ENCODE measurements at regions not wholly inside any gene's neighbourhood (a gene's known extent, or its start where the extent isn't known, plus 50 kb on each side); places are given as distances from the start of the nearest gene placed in this dataset.

- no peak for TF ChIP-seq MXI1 (IDR thresholded peaks at IDR 0.05; ENCODE audit: low read depth, low read length)
- no peak for TF ChIP-seq RAD21 (IDR thresholded peaks at IDR 0.05; ENCODE audit: low read length)
- no peak for TF ChIP-seq CTCF (IDR thresholded peaks at IDR 0.05)
- TF ChIP-seq RFX5 (IDR thresholded peaks at IDR 0.05; ENCODE audit: low read length) = no peak
- TF ChIP-seq NFIC (IDR thresholded peaks at IDR 0.05; ENCODE audit: borderline replicate concordance) = no peak
- TF ChIP-seq EP300 (IDR thresholded peaks at IDR 0.05; ENCODE audit: borderline replicate concordance in 1 of 2, low read depth in 1 of 2, low read length in 1 of 2) = no peak
- TF ChIP-seq RXRA (IDR thresholded peaks at IDR 0.05; ENCODE audit: borderline replicate concordance, low read depth) = no peak
- TF ChIP-seq MAX (IDR thresholded peaks at IDR 0.05; ENCODE audit: low read depth) = no peak
Measured at GRCh38 chr12:93102744-93103143, 173.6 kb upstream of the EEA1 start.

All from SK-N-SH (cell line).